ENCODE measurements at regions not wholly inside any gene's neighbourhood (a gene's known extent, or its start where the extent isn't known, plus 50 kb on each side); places are given as distances from the start of the nearest gene placed in this dataset.
A peak's percentile ranks its signal among the peaks of the same experiment; 100 is the strongest.

DNA sequence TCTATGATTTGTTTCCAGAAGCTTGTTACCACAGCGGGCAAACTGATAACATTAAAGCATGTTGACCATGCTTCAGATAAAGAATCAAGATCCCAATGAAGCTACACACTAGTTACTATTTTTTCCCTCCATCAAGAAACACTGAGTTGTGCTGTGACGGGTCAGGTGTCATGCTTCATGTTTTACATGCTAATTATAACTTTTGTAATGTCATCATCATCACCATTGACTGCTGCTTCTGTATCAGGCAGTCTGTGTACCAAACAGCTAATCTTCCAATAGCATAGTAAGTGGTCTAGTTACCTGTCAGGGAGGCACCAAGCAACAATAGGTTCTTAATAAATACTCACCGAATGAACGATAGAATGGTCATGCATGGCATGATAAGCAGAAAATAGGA, 388.1 kb downstream of the THBS2 start:
- ATAC-seq (peak in 2 of 4 donors; percentile 49 to 59), DNase-seq (no peak)
- Histone ChIP-seq H3K27me3 (no peaks in the 10 kb centered on the region), H3K4me1 (no peaks in the 10 kb centered on the region), H3K4me3 (no peak overlapping the region), H3K36me3 (no peaks in the 10 kb centered on the region), H3K27ac (no peak overlapping the region), H3K9me3 (no peaks in the 10 kb centered on the region)
- 51 to 60% (median 59%) methylated on average over 4 of the region's 4 CpGs for WGBS, 4 donors
- TF ChIP-seq POLR2A (IDR thresholded peaks at IDR 0.05): no peak
- TF ChIP-seq, protein P1, sequence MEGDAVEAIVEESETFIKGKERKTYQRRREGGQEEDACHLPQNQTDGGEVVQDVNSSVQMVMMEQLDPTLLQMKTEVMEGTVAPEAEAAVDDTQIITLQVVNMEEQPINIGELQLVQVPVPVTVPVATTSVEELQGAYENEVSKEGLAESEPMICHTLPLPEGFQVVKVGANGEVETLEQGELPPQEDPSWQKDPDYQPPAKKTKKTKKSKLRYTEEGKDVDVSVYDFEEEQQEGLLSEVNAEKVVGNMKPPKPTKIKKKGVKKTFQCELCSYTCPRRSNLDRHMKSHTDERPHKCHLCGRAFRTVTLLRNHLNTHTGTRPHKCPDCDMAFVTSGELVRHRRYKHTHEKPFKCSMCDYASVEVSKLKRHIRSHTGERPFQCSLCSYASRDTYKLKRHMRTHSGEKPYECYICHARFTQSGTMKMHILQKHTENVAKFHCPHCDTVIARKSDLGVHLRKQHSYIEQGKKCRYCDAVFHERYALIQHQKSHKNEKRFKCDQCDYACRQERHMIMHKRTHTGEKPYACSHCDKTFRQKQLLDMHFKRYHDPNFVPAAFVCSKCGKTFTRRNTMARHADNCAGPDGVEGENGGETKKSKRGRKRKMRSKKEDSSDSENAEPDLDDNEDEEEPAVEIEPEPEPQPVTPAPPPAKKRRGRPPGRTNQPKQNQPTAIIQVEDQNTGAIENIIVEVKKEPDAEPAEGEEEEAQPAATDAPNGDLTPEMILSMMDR (IDR thresholded peaks at IDR 0.05): no peak
- intact Hi-C loops (cut with DNase I): no loop called here

DNA sequence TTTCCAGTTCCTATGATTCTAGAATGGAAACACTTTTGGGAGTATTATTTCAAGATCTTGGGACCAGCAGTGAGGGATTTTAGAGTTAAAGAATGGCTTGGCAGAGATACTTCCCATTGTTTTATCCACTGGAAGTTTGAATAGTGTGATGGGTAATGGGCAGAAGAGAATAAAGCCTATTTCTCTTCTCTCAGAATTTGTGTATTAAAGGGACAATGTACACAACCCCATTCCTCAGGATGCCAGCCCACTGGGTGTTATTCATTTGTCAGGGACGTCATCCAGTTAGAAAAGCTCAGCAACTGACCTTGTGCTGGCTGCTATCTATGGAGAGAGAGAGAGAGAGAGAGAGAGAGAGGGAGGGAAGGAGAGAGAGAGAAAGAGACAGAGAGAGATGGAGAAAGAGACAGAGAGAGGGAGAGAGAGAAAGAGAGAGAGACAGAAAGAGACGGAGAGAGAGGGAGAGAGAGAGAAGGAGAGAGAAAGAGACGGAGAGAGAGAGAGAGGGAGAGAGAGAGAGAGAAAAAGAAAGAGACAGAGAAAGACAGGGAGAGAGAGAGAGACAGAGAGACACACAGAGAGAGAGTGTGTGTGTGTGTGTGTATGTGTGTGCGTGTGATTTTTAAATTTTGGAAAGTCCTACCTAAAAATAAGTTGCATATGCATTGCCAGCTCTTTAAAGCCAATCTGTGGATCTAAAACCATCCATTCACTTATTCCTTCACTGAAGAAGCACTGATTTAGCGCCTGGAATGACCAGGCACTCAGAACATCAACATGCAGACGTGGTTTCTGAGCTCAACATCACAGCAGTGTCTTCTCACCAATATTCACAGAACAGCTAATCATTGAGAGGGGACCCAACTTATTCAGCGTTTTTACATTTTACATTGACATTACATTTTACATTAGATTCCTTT, 388.8 kb downstream of the THBS2 start:
- no peak for TF ChIP-seq POLR2A (IDR thresholded peaks at IDR 0.05)
- TF ChIP-seq, protein P1 (IDR thresholded peaks at IDR 0.05): no peak
- intact Hi-C loops (cut with DNase I): no loop called here
- no peaks in the 10 kb centered on the region for H3K9me3 ChIP-seq
- no peaks in the 10 kb centered on the region for H3K36me3 ChIP-seq
- whole genome bisulfite sequencing, 4 donors: 68 to 78% (median 71%) methylated on average over 7 of the region's 7 CpGs
- no peak overlapping the region for H3K4me3 ChIP-seq
- H3K27ac ChIP-seq: no peak overlapping the region
- ATAC-seq (no peak), DNase-seq (no peak)
- H3K4me1 ChIP-seq: no peaks in the 10 kb centered on the region
- H3K27me3 ChIP-seq: no peaks in the 10 kb centered on the region

DNA sequence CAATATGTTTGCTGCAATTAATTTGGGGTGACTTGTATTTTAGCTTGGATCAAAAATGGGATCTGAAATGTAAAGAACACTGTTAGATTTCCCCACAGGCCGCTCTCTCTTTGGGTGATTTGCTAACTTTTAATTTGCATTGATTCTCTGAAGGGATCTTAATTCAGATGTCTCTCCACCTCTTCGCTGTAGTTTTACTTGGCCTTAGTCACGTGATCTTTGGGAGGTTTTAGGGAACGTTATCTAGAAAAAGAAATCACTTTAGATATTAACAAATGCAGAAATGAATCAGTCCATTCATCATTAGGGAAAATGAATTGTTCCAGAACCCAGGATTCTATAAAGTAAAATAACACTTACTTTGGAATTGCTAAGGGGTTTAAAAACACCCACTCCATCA, 390.2 kb downstream of the THBS2 start:
- intact Hi-C loops (cut with DNase I): no loop called here
- no peaks in the 10 kb centered on the region for H3K4me1 ChIP-seq
- ATAC-seq (no peak), DNase-seq (no peak)
- no peak for TF ChIP-seq POLR2A (IDR thresholded peaks at IDR 0.05)
- TF ChIP-seq, protein P1 (IDR thresholded peaks at IDR 0.05): no peak
- H3K27ac ChIP-seq: no peak overlapping the region
- WGBS, 4 donors: 84 to 87% (median 85%) methylated on average over 4 of the region's 4 CpGs
- no peaks in the 10 kb centered on the region for H3K36me3 ChIP-seq
- no peaks in the 10 kb centered on the region for H3K27me3 ChIP-seq
- H3K9me3 ChIP-seq: no peaks in the 10 kb centered on the region
- H3K4me3 ChIP-seq: no peak overlapping the region

DNA sequence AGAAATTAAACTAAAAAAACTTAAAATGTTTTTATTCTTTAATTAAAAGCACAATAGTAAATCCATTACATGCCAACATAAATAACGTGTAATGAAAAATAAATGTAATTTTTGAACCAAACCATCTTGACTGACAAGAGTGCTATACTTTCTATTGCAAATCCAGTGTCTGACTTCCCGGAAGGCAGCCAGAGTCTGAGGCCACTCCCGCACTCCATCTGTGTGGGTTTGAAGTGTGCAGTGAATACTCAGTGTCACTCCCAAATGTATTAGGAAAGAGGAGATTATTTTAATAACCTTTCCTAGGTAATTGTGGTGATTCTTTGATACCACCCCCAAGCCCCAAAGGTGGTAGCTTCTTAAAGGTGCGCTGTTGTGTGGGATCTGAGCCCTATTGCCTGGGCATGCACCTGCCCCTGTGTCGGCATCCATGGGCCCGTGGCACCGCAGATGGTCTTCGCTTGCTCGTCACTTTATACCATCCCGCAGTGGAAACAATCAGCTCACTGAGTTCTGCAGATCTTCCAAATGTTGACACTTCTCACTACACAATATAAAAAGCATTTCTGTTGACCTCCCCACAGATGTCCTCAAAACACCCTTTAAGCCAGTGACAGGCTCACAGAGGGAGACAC, 391.2 kb downstream of the THBS2 start:
- WGBS, 4 donors: 86 to 95% (median 89%) methylated on average over 10 of the region's 10 CpGs
- Histone ChIP-seq H3K4me1 (no peaks in the 10 kb centered on the region), H3K27ac (no peak overlapping the region), H3K9me3 (no peaks in the 10 kb centered on the region), H3K36me3 (no peaks in the 10 kb centered on the region), H3K27me3 (no peaks in the 10 kb centered on the region), H3K4me3 (no peak overlapping the region)
- no peak for TF ChIP-seq POLR2A (IDR thresholded peaks at IDR 0.05)
- TF ChIP-seq, protein P1 (IDR thresholded peaks at IDR 0.05): no peak
- ATAC-seq (no peak), DNase-seq (no peak)
- intact Hi-C loops (cut with DNase I): no loop called here

Measured in heart left ventricle (tissue), 16 donors.